Left renal cortex interstitium (tissue), 4 donors: ENCODE measurements at regions not wholly inside any gene's neighbourhood (a gene's known extent, or its start where the extent isn't known, plus 50 kb on each side); places are given as distances from the start of the nearest gene placed in this dataset.

ENCODE experiments used
- DNase-seq, 4 donors: peaks; one replicate each; pipeline ENCODE4 v3.0.0-alpha.2; 2013; ENCODE audit warnings: low read depth in 4 of 4, low spot score in 2 of 4, missing footprints in 1 of 4

GRCh38 chrY:15478348-15478963 is 954.1 kb downstream of the NLGN4Y start:
- DNase-seq, result no peak

GRCh38 chrY:15500536-15500935 is 976.2 kb downstream of the NLGN4Y start:
- DNase-seq, result no peak

GRCh38 chrY:15501181-15501580 is 976.9 kb downstream of the NLGN4Y start:
- no peak for DNase-seq

GRCh38 chrY:15510288-15510687 is 986.0 kb downstream of the NLGN4Y start:
- DNase-seq, result no peak

- no peak for DNase-seq
These were observed 986.8 kb downstream of the NLGN4Y start for GRCh38 chrY:15510984-15511650.

GRCh38 chrY:15535131-15535530 is 1010.8 kb downstream of the NLGN4Y start:
- DNase-seq, result no peak

GRCh38 chrY:15535784-15536511 is 1011.6 kb downstream of the NLGN4Y start:
- DNase-seq, result no peak

GRCh38 chrY:15540516-15540915 is 1016.2 kb downstream of the NLGN4Y start:
- DNase-seq, result no peak

GRCh38 chrY:15546177-15546754 is 1021.9 kb downstream of the NLGN4Y start:
- no peak for DNase-seq

- DNase-seq, result no peak
These were observed 1027.7 kb downstream of the NLGN4Y start for GRCh38 chrY:15552074-15552473.

- DNase-seq, result no peak
These were observed 1030.7 kb downstream of the NLGN4Y start for GRCh38 chrY:15554991-15555390.

- no peak for DNase-seq
These were observed 1034.8 kb downstream of the NLGN4Y start for GRCh38 chrY:15559169-15559568.

- no peak for DNase-seq
These were observed 1036.5 kb downstream of the NLGN4Y start for GRCh38 chrY:15560840-15561239.

GRCh38 chrY:15561501-15562289 is 1037.4 kb downstream of the NLGN4Y start:
- DNase-seq, result no peak

- DNase-seq, result no peak
These were observed 1053.6 kb downstream of the NLGN4Y start for GRCh38 chrY:15577886-15578285.

GRCh38 chrY:15578761-15579160 is 1054.4 kb downstream of the NLGN4Y start:
- DNase-seq, result no peak

GRCh38 chrY:15579245-15579644 is 1054.9 kb downstream of the NLGN4Y start:
- DNase-seq, result no peak

- no peak for DNase-seq
These were observed 1058.8 kb downstream of the NLGN4Y start for GRCh38 chrY:15583111-15583510.

- no peak for DNase-seq
These were observed 1068.6 kb downstream of the NLGN4Y start for GRCh38 chrY:15592957-15593356.

GRCh38 chrY:15593476-15594160 is 1069.3 kb downstream of the NLGN4Y start:
- no peak for DNase-seq
